ENCODE measurements at regions not wholly inside any gene's neighbourhood (a gene's known extent, or its start where the extent isn't known, plus 50 kb on each side); places are given as distances from the start of the nearest gene placed in this dataset.

DNA sequence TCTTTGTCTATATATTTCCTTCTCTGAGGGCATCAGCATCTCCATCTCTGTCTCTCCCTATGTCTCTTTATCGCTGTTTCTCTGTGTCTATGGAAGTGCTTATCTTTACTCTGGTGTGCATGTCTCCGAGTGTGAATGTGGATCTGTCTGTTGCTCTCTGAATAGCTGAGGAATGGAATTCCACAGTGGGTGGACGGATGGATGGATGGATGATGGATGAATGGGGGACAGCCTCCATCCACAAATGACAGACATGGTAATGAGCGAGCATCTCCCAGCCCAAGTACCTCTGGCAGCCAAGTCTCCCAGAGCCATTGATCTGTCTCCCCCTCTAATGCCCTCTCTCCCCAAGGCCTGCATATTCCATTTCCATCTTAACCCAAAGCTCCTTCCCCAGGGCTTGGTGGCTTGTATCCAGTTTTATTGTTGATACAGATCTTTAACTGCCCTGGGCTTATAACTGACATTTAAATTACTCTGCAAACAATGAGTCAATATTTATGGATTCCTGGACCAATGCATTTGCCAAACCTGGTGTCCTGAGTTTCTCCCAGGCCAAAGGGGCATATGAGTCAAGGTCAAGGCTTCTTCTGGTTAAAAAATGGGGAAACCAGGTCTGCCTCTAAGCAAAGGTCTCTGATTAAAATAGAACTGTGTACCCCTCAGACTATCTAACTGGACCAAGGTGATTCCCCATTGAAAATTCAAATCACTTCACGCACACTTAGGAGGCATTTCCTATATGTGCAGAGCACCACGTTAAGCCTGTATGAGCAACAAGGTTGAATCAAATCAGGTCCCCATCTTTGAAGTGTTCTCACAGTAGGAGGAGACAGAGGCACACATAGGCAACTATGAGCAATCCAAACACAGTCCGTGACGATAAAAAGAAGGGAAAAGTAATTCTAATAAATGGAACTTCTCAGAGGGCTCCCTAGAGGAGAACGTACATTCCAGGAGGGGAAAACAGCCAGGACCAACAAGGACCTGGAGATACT lies 109.9 kb downstream of the TLE3 start:
- 81% methylated on average over 9 of the region's 9 CpGs for WGBS
- TF ChIP-seq, protein P1, sequence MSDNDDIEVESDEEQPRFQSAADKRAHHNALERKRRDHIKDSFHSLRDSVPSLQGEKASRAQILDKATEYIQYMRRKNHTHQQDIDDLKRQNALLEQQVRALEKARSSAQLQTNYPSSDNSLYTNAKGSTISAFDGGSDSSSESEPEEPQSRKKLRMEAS (IDR thresholded peaks at IDR 0.05): no peak
- TF ChIP-seq YY1 (IDR thresholded peaks at IDR 0.05): no peak
- TF ChIP-seq NR2F2 (IDR thresholded peaks at IDR 0.05): no peak
- TF ChIP-seq FOXA1 (IDR thresholded peaks at IDR 0.05): no peak
- TF ChIP-seq, protein P2, sequence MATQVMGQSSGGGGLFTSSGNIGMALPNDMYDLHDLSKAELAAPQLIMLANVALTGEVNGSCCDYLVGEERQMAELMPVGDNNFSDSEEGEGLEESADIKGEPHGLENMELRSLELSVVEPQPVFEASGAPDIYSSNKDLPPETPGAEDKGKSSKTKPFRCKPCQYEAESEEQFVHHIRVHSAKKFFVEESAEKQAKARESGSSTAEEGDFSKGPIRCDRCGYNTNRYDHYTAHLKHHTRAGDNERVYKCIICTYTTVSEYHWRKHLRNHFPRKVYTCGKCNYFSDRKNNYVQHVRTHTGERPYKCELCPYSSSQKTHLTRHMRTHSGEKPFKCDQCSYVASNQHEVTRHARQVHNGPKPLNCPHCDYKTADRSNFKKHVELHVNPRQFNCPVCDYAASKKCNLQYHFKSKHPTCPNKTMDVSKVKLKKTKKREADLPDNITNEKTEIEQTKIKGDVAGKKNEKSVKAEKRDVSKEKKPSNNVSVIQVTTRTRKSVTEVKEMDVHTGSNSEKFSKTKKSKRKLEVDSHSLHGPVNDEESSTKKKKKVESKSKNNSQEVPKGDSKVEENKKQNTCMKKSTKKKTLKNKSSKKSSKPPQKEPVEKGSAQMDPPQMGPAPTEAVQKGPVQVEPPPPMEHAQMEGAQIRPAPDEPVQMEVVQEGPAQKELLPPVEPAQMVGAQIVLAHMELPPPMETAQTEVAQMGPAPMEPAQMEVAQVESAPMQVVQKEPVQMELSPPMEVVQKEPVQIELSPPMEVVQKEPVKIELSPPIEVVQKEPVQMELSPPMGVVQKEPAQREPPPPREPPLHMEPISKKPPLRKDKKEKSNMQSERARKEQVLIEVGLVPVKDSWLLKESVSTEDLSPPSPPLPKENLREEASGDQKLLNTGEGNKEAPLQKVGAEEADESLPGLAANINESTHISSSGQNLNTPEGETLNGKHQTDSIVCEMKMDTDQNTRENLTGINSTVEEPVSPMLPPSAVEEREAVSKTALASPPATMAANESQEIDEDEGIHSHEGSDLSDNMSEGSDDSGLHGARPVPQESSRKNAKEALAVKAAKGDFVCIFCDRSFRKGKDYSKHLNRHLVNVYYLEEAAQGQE (IDR thresholded peaks at IDR 0.05): no peak
- no peak for DNase-seq (ENCODE audit: low spot score)
- H3K27me3 ChIP-seq (ENCODE audit: control insufficient read depth in 4 of 4, insufficient read depth in 4 of 4, low read length in 3 of 4): peaks cover 0 to 11% (median 4%) of the 10 kb centered on the region in 4 donors
- no peak overlapping the region for H3K27ac ChIP-seq (ENCODE audit: low read depth in 1 of 2, low read length in 2 of 2)
- H3K36me3 ChIP-seq (ENCODE audit: control insufficient read depth in 4 of 4, insufficient read depth in 3 of 4, low read depth in 1 of 4, low read length in 3 of 4): no peaks in the 10 kb centered on the region
- no peaks in the 10 kb centered on the region for H3K9me3 ChIP-seq (ENCODE audit: control insufficient read depth in 4 of 4, low read length in 3 of 4)
- H3K4me1 ChIP-seq (ENCODE audit: control insufficient read depth in 4 of 4, insufficient read depth in 4 of 4, low read length in 3 of 4): no peaks in the 10 kb centered on the region
- H3K4me3 ChIP-seq (ENCODE audit: low read depth in 1 of 3, low read length in 3 of 3): no peak overlapping the region
- no peak overlapping the region for H3K9ac ChIP-seq (ENCODE audit: low read depth in 1 of 2, low read length in 2 of 2)

DNA sequence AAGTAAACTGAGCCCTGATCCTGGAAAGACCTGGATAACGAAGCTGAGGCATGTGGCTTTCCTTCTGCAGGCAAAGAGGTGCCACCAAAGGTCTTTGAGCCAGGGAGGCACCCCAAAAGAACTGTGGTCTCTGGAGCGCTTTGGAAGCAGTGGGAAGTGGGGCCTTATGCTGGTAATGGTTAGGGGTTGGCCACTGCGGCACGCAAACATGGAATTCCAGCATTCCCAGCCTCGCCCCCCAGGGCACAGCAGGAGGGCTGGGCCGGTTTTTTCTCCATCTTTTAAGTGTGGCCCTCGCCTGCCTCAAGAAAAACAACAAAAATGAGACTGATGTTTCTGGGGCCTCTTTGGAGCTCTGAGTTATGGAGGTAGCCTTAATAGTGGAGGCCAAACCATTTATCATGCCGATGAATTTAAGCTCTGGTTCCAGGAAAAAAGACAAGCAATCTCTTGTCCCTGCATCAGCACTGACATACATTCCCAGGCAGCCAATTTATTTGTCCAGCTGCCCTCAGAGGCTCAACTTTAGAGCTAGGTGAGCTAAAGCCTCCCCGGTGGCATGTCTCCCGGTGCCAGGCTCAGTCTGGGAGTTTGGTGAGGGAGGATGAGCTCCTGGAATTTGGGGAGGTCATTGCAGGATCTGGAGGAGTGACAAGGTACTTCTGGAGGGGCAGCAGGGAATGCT lies 109.0 kb downstream of the TLE3 start:
- no peak for TF ChIP-seq SP1 (IDR thresholded peaks at IDR 0.05)
- Histone ChIP-seq H3K4me1 (ENCODE audit: control insufficient read depth in 4 of 4, insufficient read depth in 4 of 4, low read length in 3 of 4) (no peaks in the 10 kb centered on the region), H3K27ac (ENCODE audit: low read depth in 1 of 2, low read length in 2 of 2) (no peak overlapping the region), H3K9me3 (ENCODE audit: control insufficient read depth in 4 of 4, low read length in 3 of 4) (no peaks in the 10 kb centered on the region), H3K9ac (ENCODE audit: low read depth in 1 of 2, low read length in 2 of 2) (no peak overlapping the region), H3K4me3 (ENCODE audit: low read depth in 1 of 3, low read length in 3 of 3) (no peak overlapping the region), H3K36me3 (ENCODE audit: control insufficient read depth in 4 of 4, insufficient read depth in 3 of 4, low read depth in 1 of 4, low read length in 3 of 4) (no peaks in the 10 kb centered on the region), H3K27me3 (ENCODE audit: control insufficient read depth in 4 of 4, insufficient read depth in 4 of 4, low read length in 3 of 4) (peaks cover 0 to 10% (median 3%) of the 10 kb centered on the region in 4 donors)
- 81% methylated on average over 10 of the region's 10 CpGs for WGBS
- DNase-seq (ENCODE audit: low spot score): no peak

DNA sequence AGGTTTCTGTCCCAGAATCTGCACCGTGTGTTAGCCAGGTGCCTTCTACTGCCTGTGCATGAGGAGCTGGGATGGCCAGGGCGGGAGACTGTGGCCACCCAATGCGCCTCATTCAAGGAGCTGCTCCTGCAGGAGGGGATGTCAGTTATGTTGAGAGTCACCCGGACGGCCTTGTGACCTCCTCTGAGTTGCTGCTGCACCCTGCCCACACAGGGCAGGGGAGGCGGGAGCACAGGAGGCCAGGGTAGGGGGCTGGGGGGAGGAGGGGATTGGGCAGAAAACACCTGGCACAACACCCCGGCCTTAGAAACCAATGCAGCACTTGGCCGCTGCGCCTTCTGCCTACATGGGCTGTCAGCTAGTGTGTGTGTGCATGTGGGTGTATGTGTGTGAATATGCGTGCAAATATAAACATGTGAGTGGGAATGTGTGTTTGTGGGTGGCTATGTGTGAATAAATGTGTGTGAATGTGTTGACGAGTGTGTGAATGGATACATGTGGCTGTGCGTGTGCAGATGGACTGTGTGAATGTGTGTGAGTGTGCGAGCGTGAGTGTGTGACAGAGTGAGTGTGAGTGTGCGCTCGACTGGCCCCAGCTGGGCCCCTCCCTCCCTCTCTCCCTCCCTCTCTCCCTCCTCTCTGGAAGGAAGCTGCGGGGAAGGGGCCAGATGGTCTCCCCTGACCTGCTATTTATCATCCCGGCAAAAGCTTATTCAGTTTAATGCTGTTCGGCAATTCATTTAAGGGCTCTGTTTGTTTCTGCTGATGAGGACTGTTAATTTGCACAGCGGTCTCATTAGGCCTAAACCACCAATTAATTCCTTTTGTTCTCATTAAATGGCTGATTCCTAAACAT lies 106.9 kb downstream of the TLE3 start:
- no peak overlapping the region for H3K4me3 ChIP-seq (ENCODE audit: low read depth in 1 of 3, low read length in 3 of 3)
- H3K9ac ChIP-seq (ENCODE audit: low read depth in 1 of 2, low read length in 2 of 2): no peak overlapping the region
- no peaks in the 10 kb centered on the region for H3K9me3 ChIP-seq (ENCODE audit: control insufficient read depth in 4 of 4, low read length in 3 of 4)
- no peak overlapping the region for H3K27ac ChIP-seq (ENCODE audit: low read depth in 1 of 2, low read length in 2 of 2)
- no peak for DNase-seq (ENCODE audit: low spot score)
- peaks cover 0 to 10% (median 2%) of the 10 kb centered on the region in 4 donors for H3K27me3 ChIP-seq (ENCODE audit: control insufficient read depth in 4 of 4, insufficient read depth in 4 of 4, low read length in 3 of 4)
- no peak for TF ChIP-seq HNF4A (conservative IDR thresholded peaks at IDR 0.05)
- H3K4me1 ChIP-seq (ENCODE audit: control insufficient read depth in 4 of 4, insufficient read depth in 4 of 4, low read length in 3 of 4): no peaks in the 10 kb centered on the region
- WGBS: 74% methylated on average over 20 of the region's 20 CpGs
- no peaks in the 10 kb centered on the region for H3K36me3 ChIP-seq (ENCODE audit: control insufficient read depth in 4 of 4, insufficient read depth in 3 of 4, low read depth in 1 of 4, low read length in 3 of 4)

Data from liver (tissue), 7 donors.